Fibroblast of peridontal ligament (primary cell): ENCODE measurements at regions not wholly inside any gene's neighbourhood (a gene's known extent, or its start where the extent isn't known, plus 50 kb on each side); places are given as distances from the start of the nearest gene placed in this dataset.

Experiments
- DNase-seq: peaks from one replicate; pipeline ENCODE4 v3.0.0-alpha.2; 2010; ENCODE audit errors: extremely low read depth

- DNase-seq = no peak
Measured at GRCh38 chr12:40616383-40616915, 75.8 kb upstream of the CNTN1 start.

- peak; percentile 21 for DNase-seq
Measured at GRCh38 chr12:40618636-40619035, 73.6 kb upstream of the CNTN1 start.

- no peak for DNase-seq
Measured at GRCh38 chr12:40620564-40621019, 71.6 kb upstream of the CNTN1 start.

GRCh38 chr12:40622246-40622838, 69.9 kb upstream of the CNTN1 start:
- peak; percentile 69 for DNase-seq

GRCh38 chr12:40632171-40632570, 60.1 kb upstream of the CNTN1 start:
- no peak for DNase-seq

GRCh38 chr12:40632933-40633332, 59.3 kb upstream of the CNTN1 start:
- DNase-seq = no peak

GRCh38 chr12:40634517-40635131, 57.6 kb upstream of the CNTN1 start:
- no peak for DNase-seq

GRCh38 chr12:40635141-40635731, 57.0 kb upstream of the CNTN1 start:
- no peak for DNase-seq
